HCT116 (cell line): ENCODE measurements at regions not wholly inside any gene's neighbourhood (a gene's known extent, or its start where the extent isn't known, plus 50 kb on each side); places are given as distances from the start of the nearest gene placed in this dataset.

Experiments used
- ATAC-seq: fragments of 200-7000 bp; cut with Tn5 transposase; 2 replicates; pipeline ENCODE4 v1.9.1; 2020; ENCODE audit warnings: mild to moderate bottlenecking, moderate library complexity
- BruUV-seq: library from RNA; stranded (reverse); fragments of 400-500 nt; replicated peaks from 2 replicates; lab custom pipeline; 2021; lab: Mats Ljungman, UMichigan
- CTCF ChIA-PET: fragments of 300-600 bp; sonication (Branson Sonifier 250); formaldehyde crosslinking; loops from one replicate; lab custom pipeline; 2021; ENCODE audit warnings: antibody characterized with exemption; lab: Charles Lee
- POLR2A ChIA-PET: fragments of 300-600, 350-600 bp; sonication (Branson Sonifier 250); formaldehyde crosslinking; loops from one replicate; lab custom pipeline; 2021; ENCODE audit warnings: antibody characterized with exemption; lab: Charles Lee
- RAD21 ChIA-PET, 2 experiments: fragments of 300-600 bp; sonication (Branson Sonifier 250); formaldehyde crosslinking; loops; one replicate each; lab custom pipeline; 2023; ENCODE audit warnings: low total read pairs in 2 of 2; ENCODE audit not compliant: uncharacterized antibody in 2 of 2, unreplicated experiment in 2 of 2, low non-redundant PET in 1 of 2; lab: Charles Lee
- DNase-seq: peaks from one replicate; pipeline ENCODE4 v3.0.0-alpha.2; 2010; ENCODE audit warnings: low read depth, low spot score
- H2AFZ ChIP-seq: fragments of 200-600 bp; shearing (Covaris generic), sonication (generic); 2 replicates; pipeline ENCODE4 v1.6.1; 2017; ENCODE audit warnings: low read depth, mixed run types, mixed read lengths, antibody characterized with exemption, low read length; ENCODE audit not compliant: poor library complexity, severe bottlenecking
- H3K27ac ChIP-seq: 2 replicates; pipeline ENCODE4 v1.5.1; 2012; ENCODE audit warnings: low read depth, low read length
- H3K27me3 ChIP-seq: fragments of 200-600 bp; sonication (generic); 2 replicates; pipeline ENCODE4 v1.6.1; 2016; ENCODE audit warnings: mixed run types, low read length, mixed read lengths; ENCODE audit not compliant: insufficient read depth
- H3K36me3 ChIP-seq, 2 experiments: fragments of 200-500 bp in 1 of 2; fragments of 200-600 bp in 1 of 2; sonication (Bioruptor generic) in 1 of 2; sonication (generic) in 1 of 2; 2 replicates each; pipeline versions ENCODE4 v1.5.1 to v1.6.1; 2014 to 2016; ENCODE audit warnings: low read length in 2 of 2, inconsistent platforms in 1 of 2, mixed read lengths in 1 of 2, mixed run types in 1 of 2; ENCODE audit not compliant: insufficient read depth in 2 of 2, control insufficient read depth in 1 of 2
- H3K4me1 ChIP-seq, 2 experiments: fragments of 200-600 bp in 1 of 2; sonication (generic) in 1 of 2; 2 replicates each; pipeline versions ENCODE4 v1.5.1 to v1.6.1; 2012 to 2017; ENCODE audit warnings: low read length in 2 of 2, inconsistent platforms in 1 of 2, mild to moderate bottlenecking in 1 of 2, mixed read lengths in 1 of 2, mixed run types in 1 of 2, moderate library complexity in 1 of 2; ENCODE audit not compliant: insufficient read depth in 2 of 2, control insufficient read depth in 1 of 2
- H3K4me2 ChIP-seq: fragments of 200-600 bp; sonication (generic); 2 replicates; pipeline ENCODE4 v1.6.1; 2017; ENCODE audit warnings: mixed run types, low read length, mixed read lengths
- H3K4me3 ChIP-seq, 2 experiments: fragments of 200-600 bp in 1 of 2; sonication (generic) in 1 of 2; replicated peaks in 1 of 2; 2 replicates each; pipeline ENCODE4 v1.5.1; 2011 to 2016; ENCODE audit warnings: low read length in 2 of 2, control low read depth in 1 of 2, low read depth in 1 of 2, mild to moderate bottlenecking in 1 of 2, mixed read lengths in 1 of 2, mixed run types in 1 of 2
- H3K79me2 ChIP-seq: fragments of 200-600 bp; sonication (generic); 2 replicates; pipeline ENCODE4 v1.6.1; 2017; ENCODE audit warnings: mild to moderate bottlenecking, mixed run types, low read length, moderate library complexity, mixed read lengths; ENCODE audit not compliant: insufficient read depth
- H3K9ac ChIP-seq: fragments of 200-600 bp; sonication (generic); 2 replicates; pipeline ENCODE4 v1.6.1; 2016; ENCODE audit warnings: low read length, mixed read lengths
- H3K9me2 ChIP-seq: fragments of 200-600 bp; sonication (generic), shearing (Covaris generic); 2 replicates; pipeline ENCODE4 v1.6.1; 2017; ENCODE audit warnings: mixed run types, mild to moderate bottlenecking, moderate library complexity; ENCODE audit not compliant: insufficient read depth
- H3K9me3 ChIP-seq, 2 experiments: fragments of 200-500 bp in 1 of 2; fragments of 200-600 bp in 1 of 2; sonication (Bioruptor generic) in 1 of 2; sonication (generic) in 1 of 2; 2 replicates each; pipeline ENCODE4 v1.6.1; 2014 to 2017; ENCODE audit warnings: low read length in 2 of 2, mixed read lengths in 2 of 2, inconsistent platforms in 1 of 2, low read depth in 1 of 2, mild to moderate bottlenecking in 1 of 2, mixed run types in 1 of 2, moderate library complexity in 1 of 2; ENCODE audit not compliant: control insufficient read depth in 1 of 2, insufficient read depth in 1 of 2
- H4K20me1 ChIP-seq: fragments of 200-600 bp; sonication (generic), shearing (Covaris generic); 2 replicates; pipeline ENCODE4 v1.6.1; 2017; ENCODE audit warnings: mixed run types, mild to moderate bottlenecking, moderate library complexity; ENCODE audit not compliant: insufficient read depth
- CEBPB ChIP-seq: IDR thresholded peaks from 2 replicates; pipeline ENCODE4 v1.6.1; 2012; ENCODE audit warnings: low read depth
- ELF1 ChIP-seq: IDR thresholded peaks from 2 replicates; pipeline ENCODE4 v1.6.1; 2012; ENCODE audit warnings: low read depth, borderline replicate concordance
- EZH2 ChIP-seq: fragments of 200-600 bp; sonication (generic); IDR thresholded peaks from 2 replicates; pipeline ENCODE4 v1.6.1; 2017; ENCODE audit warnings: antibody characterized with exemption, mixed run types
- EZH2phosphoT487 ChIP-seq: fragments of 200-600 bp; IDR thresholded peaks from 2 replicates; pipeline ENCODE4 v1.6.1; 2018; ENCODE audit warnings: antibody characterized with exemption, borderline replicate concordance
- RAD21 ChIP-seq: IDR thresholded peaks from 2 replicates; pipeline ENCODE4 v1.6.1; 2012; ENCODE audit warnings: low read depth, mild to moderate bottlenecking
- SIN3A ChIP-seq: IDR thresholded peaks from 2 replicates; pipeline ENCODE4 v1.6.1; 2012; ENCODE audit warnings: low read depth
- TCF7L2 ChIP-seq: IDR thresholded peaks from 2 replicates; pipeline ENCODE4 v1.7.0; 2011; ENCODE audit warnings: borderline replicate concordance, inconsistent platforms; ENCODE audit not compliant: insufficient read depth, insufficient read length; ENCODE audit errors: extremely low read depth
- ZFX ChIP-seq: fragments of 450-650 bp; IDR thresholded peaks from 2 replicates; pipeline ENCODE4 v1.6.1; 2017
- intact Hi-C: fragments of 100-400 bp; cut with micrococcal nuclease; formaldehyde crosslinking; loops from 2 replicates; pipeline ENCODE4 v1.10.0; 2022
- TF ChIP-seq, protein P1 (sequence below), 3 experiments: fragments of 200-600 bp in 1 of 3; sonication (generic) in 1 of 3; IDR thresholded peaks in 2 of 3; conservative IDR thresholded peaks in 1 of 3; 2 replicates each; pipeline ENCODE4 v1.5.1; 2012 to 2017; ENCODE audit warnings: low read depth in 2 of 3, low read length in 2 of 3, antibody characterized with exemption in 1 of 3, borderline replicate concordance in 1 of 3, control low read depth in 1 of 3, mild to moderate bottlenecking in 1 of 3, mixed read lengths in 1 of 3, mixed run types in 1 of 3, moderate library complexity in 1 of 3; ENCODE audit not compliant: insufficient read depth in 1 of 3
- TF ChIP-seq, protein P2 (sequence below): IDR thresholded peaks from 2 replicates; pipeline ENCODE4 v1.6.1; 2012; ENCODE audit warnings: low read depth

DNA sequence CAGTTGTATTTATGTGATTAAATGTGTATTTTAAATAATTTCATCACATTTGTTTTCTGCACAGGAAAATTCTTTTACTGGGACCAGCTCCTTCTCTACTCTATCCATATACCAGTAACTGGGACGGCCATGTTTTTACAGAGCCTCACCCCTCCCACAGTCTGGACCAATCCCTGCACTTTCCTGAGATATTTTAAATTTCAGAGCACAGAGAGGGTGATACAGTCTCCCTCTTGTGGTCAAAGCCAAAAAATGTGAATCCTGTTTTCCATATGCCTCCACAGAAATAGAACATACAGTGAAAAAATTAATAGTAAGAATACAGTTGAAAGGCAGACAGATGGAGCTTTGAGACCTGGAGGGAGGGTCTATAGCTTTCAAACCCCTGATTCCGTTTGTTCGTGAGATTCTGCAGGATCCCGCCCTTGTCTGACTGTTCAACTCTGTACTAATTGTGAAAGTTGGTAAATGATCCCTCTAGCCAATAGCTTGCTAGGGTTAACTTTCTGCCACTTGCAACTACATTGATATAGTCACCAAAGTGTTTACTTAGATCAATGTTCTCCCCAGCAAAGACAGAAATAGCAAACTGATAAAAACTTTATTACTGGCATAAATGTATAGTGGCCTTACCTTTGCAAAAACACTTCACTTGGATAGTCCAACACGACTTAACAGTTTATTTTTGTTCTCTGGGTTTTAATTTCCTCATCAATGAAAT lies 172.2 kb downstream of the PPARGC1A start:
- Histone ChIP-seq H3K36me3 (no peaks in the 10 kb centered on the region), H3K27ac (no peak overlapping the region), H3K4me2 (no peak overlapping the region), H4K20me1 (no peaks in the 10 kb centered on the region), H3K4me1 (no peaks in the 10 kb centered on the region), H3K9ac (no peak overlapping the region), H3K4me3 (no peak overlapping the region), H3K79me2 (no peaks in the 10 kb centered on the region), H3K27me3 (no peaks in the 10 kb centered on the region), H3K9me3 (peaks cover 3 to 14% of the 10 kb centered on the region in 2 experiments; a peak in 1 of 4 replicates), H2AFZ (no peak overlapping the region), H3K9me2 (no peaks in the 10 kb centered on the region)
- BruUV-seq: no TSS peak
- ChIA-PET POLR2A (no interaction called here), RAD21 (no interaction called here), CTCF (no interaction called here)
- peak; percentile 52; the same call in 1 of the 2 replicates for ATAC-seq
- TF ChIP-seq, protein P1, sequence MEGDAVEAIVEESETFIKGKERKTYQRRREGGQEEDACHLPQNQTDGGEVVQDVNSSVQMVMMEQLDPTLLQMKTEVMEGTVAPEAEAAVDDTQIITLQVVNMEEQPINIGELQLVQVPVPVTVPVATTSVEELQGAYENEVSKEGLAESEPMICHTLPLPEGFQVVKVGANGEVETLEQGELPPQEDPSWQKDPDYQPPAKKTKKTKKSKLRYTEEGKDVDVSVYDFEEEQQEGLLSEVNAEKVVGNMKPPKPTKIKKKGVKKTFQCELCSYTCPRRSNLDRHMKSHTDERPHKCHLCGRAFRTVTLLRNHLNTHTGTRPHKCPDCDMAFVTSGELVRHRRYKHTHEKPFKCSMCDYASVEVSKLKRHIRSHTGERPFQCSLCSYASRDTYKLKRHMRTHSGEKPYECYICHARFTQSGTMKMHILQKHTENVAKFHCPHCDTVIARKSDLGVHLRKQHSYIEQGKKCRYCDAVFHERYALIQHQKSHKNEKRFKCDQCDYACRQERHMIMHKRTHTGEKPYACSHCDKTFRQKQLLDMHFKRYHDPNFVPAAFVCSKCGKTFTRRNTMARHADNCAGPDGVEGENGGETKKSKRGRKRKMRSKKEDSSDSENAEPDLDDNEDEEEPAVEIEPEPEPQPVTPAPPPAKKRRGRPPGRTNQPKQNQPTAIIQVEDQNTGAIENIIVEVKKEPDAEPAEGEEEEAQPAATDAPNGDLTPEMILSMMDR (IDR thresholded peaks at IDR 0.05 in 2 of 3, conservative IDR thresholded peaks at IDR 0.05 in 1 of 3; ENCODE audit: borderline replicate concordance in 1 of 3, insufficient read depth in 1 of 3, low read depth in 2 of 3, low read length in 2 of 3): peak in 2 of 3 experiments; percentile 15 to 30; a peak in 2 of 6 replicates
- TF ChIP-seq EZH2phosphoT487 (no peak), RAD21 (peak; percentile 7; the same call in 1 of the 2 replicates)
- no peak for DNase-seq
- intact Hi-C loops: no loop called here

DNA sequence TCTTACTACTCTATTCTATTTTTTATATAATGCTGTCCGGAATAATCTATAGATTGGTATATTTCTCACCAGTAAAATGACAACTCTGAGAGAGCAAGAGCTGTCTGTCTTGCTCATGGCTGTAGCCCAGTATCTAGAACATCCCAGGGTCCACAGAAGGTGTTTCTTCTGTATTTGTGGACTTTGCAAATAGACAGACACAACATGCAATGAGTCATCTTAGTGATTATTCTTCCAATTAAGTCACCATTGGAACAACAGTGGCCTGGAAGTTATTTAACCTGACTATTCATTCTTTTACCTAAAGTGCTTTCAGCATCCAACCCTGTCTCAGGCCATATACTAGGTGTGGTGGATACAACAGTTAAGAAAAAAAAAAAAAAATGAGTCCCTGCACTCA lies 179.5 kb downstream of the PPARGC1A start:
- no peak for ATAC-seq
- no peaks in the 10 kb centered on the region for H3K79me2 ChIP-seq
- H3K27me3 ChIP-seq: no peaks in the 10 kb centered on the region
- ChIA-PET RAD21 (no interaction called here), POLR2A (no interaction called here), CTCF (no interaction called here)
- no peaks in the 10 kb centered on the region for H3K9me2 ChIP-seq
- no peaks in the 10 kb centered on the region for H4K20me1 ChIP-seq
- no peak overlapping the region for H3K9ac ChIP-seq
- H3K36me3 ChIP-seq: no peaks in the 10 kb centered on the region
- H3K9me3 ChIP-seq: peaks cover 3 to 17% of the 10 kb centered on the region in 2 experiments; a peak in 2 of 4 replicates
- no peak overlapping the region for H3K4me3 ChIP-seq
- DNase-seq: no peak
- H3K27ac ChIP-seq: no peak overlapping the region
- H2AFZ ChIP-seq: no peak overlapping the region
- no TSS peak for BruUV-seq
- H3K4me2 ChIP-seq: no peak overlapping the region
- intact Hi-C loops: no loop called here
- TF ChIP-seq, protein P2, sequence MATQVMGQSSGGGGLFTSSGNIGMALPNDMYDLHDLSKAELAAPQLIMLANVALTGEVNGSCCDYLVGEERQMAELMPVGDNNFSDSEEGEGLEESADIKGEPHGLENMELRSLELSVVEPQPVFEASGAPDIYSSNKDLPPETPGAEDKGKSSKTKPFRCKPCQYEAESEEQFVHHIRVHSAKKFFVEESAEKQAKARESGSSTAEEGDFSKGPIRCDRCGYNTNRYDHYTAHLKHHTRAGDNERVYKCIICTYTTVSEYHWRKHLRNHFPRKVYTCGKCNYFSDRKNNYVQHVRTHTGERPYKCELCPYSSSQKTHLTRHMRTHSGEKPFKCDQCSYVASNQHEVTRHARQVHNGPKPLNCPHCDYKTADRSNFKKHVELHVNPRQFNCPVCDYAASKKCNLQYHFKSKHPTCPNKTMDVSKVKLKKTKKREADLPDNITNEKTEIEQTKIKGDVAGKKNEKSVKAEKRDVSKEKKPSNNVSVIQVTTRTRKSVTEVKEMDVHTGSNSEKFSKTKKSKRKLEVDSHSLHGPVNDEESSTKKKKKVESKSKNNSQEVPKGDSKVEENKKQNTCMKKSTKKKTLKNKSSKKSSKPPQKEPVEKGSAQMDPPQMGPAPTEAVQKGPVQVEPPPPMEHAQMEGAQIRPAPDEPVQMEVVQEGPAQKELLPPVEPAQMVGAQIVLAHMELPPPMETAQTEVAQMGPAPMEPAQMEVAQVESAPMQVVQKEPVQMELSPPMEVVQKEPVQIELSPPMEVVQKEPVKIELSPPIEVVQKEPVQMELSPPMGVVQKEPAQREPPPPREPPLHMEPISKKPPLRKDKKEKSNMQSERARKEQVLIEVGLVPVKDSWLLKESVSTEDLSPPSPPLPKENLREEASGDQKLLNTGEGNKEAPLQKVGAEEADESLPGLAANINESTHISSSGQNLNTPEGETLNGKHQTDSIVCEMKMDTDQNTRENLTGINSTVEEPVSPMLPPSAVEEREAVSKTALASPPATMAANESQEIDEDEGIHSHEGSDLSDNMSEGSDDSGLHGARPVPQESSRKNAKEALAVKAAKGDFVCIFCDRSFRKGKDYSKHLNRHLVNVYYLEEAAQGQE: no peak
- TF ChIP-seq ZFX (no peak), EZH2 (no peak), TCF7L2 (no peak), ELF1 (no peak), CEBPB (no peak), SIN3A (no peak)
- TF ChIP-seq, protein P1 (IDR thresholded peaks at IDR 0.05 in 2 of 3, conservative IDR thresholded peaks at IDR 0.05 in 1 of 3; ENCODE audit: borderline replicate concordance in 1 of 3, insufficient read depth in 1 of 3, low read depth in 2 of 3, low read length in 2 of 3): no peak
- TF ChIP-seq, all 23 proteins: peak for 0
- H3K4me1 ChIP-seq: no peaks in the 10 kb centered on the region
